Lung (tissue), 11 donors: ENCODE measurements at regions not wholly inside any gene's neighbourhood (a gene's known extent, or its start where the extent isn't known, plus 50 kb on each side); places are given as distances from the start of the nearest gene placed in this dataset.

Source experiments
- ATAC-seq: fragments of 200-7000 bp; cut with Tn5 transposase; one replicate; pipeline ENCODE4 v1.9.1; 2020; ENCODE audit warnings: moderate number of reproducible peaks; ENCODE audit not compliant: insufficient read depth, low FRiP score
- DNase-seq, 3 donors: peaks; one replicate each; pipeline ENCODE4 v3.0.0-alpha.2; 2013 to 2017
- H3K27ac ChIP-seq, 2 donors: one replicate each; pipeline ENCODE4 v1.5.1; 2013; ENCODE audit warnings: mild to moderate bottlenecking in 2 of 2, moderate library complexity in 2 of 2, control low read depth in 1 of 2, inconsistent platforms in 1 of 2, low read depth in 1 of 2, low read length in 1 of 2
- H3K27me3 ChIP-seq, 3 donors: one replicate each; pipeline ENCODE4 v1.5.1; 2013; ENCODE audit warnings: low read length in 2 of 3; ENCODE audit not compliant: control insufficient read depth in 3 of 3, insufficient read depth in 3 of 3
- H3K36me3 ChIP-seq, 4 donors: one replicate each; pipeline ENCODE4 v1.5.1; 2013; ENCODE audit warnings: low read length in 4 of 4, mild to moderate bottlenecking in 1 of 4, moderate library complexity in 1 of 4; ENCODE audit not compliant: control insufficient read depth in 4 of 4, insufficient read depth in 4 of 4
- H3K4me1 ChIP-seq, 5 donors: one replicate each; pipeline ENCODE4 v1.5.1; 2013; ENCODE audit warnings: low read length in 5 of 5, mild to moderate bottlenecking in 2 of 5, moderate library complexity in 1 of 5; ENCODE audit not compliant: control insufficient read depth in 5 of 5, insufficient read depth in 5 of 5
- H3K4me3 ChIP-seq: one replicate; pipeline ENCODE4 v1.5.1; 2013; ENCODE audit warnings: mild to moderate bottlenecking, control low read depth, moderate library complexity
- H3K9ac ChIP-seq, 2 donors: one replicate each; pipeline ENCODE4 v1.5.1; 2013; ENCODE audit warnings: low read length in 2 of 2, control low read depth in 1 of 2; ENCODE audit not compliant: insufficient read depth in 1 of 2
- H3K9me3 ChIP-seq, 4 donors: one replicate each; pipeline ENCODE4 v1.5.1; 2013; ENCODE audit warnings: low read length in 3 of 4, mild to moderate bottlenecking in 1 of 4, moderate library complexity in 1 of 4; ENCODE audit not compliant: control insufficient read depth in 4 of 4, insufficient read depth in 3 of 4
- CTCF ChIP-seq: IDR thresholded peaks from 2 replicates; pipeline ENCODE4 v1.5.1; 2012; ENCODE audit warnings: mild to moderate bottlenecking; ENCODE audit errors: control extremely low read depth, extremely low read depth
- WGBS, 2 donors: extraction: QIAGEN DNeasy Blood & Tissue Kit; methylation state at CpG; one replicate each; pipeline ENCODE4 v1.1.7; 2013; 5-methylcytosine and 5-hydroxymethylcytosine counted together
- donor health status: control.
- donor health status: control.
- donor health status: Bipolar disorder and iron deficiency.
- donor health status: healthy.
- donor health status: DM: yes; HTN: yes; CAD: no.

GRCh38 chr6:79788756-79789155 lies 157.6 kb downstream of the SH3BGRL2 start:
- no peak for ATAC-seq
- H3K4me3 ChIP-seq = no peak overlapping the region
- H3K4me1 ChIP-seq = no peaks in the 10 kb centered on the region
- H3K27ac ChIP-seq = no peak overlapping the region
- no peaks in the 10 kb centered on the region for H3K36me3 ChIP-seq
- H3K9ac ChIP-seq = no peak overlapping the region
- no peaks in the 10 kb centered on the region for H3K27me3 ChIP-seq
- no peak for TF ChIP-seq CTCF
- 42 to 56% methylated on average over 1 of the region's 1 CpG for WGBS, 2 donors
- peak in 1 of 3 donors; percentile 14 for DNase-seq
- no peaks in the 10 kb centered on the region for H3K9me3 ChIP-seq

GRCh38 chr6:79787626-79788025 lies 156.5 kb downstream of the SH3BGRL2 start:
- TF ChIP-seq CTCF = no peak
- Histone ChIP-seq H3K9me3 (no peaks in the 10 kb centered on the region), H3K27me3 (no peaks in the 10 kb centered on the region), H3K27ac (no peak overlapping the region), H3K4me3 (no peak overlapping the region), H3K36me3 (no peaks in the 10 kb centered on the region), H3K9ac (no peak overlapping the region), H3K4me1 (no peaks in the 10 kb centered on the region)
- DNase-seq = no peak
- ATAC-seq = no peak
- WGBS, 2 donors = 93 to 95% methylated on average over 3 of the region's 3 CpGs

DNA sequence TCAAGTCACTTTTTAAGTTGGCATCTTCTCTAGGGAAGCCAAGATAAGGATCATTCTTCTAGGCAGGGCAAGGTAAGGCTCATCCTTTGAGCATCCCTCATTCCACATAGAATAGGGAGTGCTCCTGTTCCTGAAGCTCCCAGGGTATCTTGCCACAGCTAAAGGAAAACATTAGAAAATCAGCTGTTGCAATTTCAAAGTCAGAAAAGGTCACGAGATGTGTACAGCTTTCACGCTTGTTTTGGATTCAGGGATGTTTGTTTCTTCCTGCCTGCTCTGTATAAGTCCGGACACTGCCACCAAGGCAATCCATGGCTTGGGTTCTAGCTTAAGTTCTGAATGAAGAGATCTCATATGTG lies 153.2 kb downstream of the SH3BGRL2 start:
- no peak for TF ChIP-seq CTCF
- no peaks in the 10 kb centered on the region for H3K36me3 ChIP-seq
- no peak overlapping the region for H3K4me3 ChIP-seq
- ATAC-seq = no peak
- H3K9ac ChIP-seq = no peak overlapping the region
- WGBS, 2 donors = 68 to 69% methylated on average over 3 of the region's 3 CpGs
- H3K4me1 ChIP-seq = no peaks in the 10 kb centered on the region
- H3K9me3 ChIP-seq = no peaks in the 10 kb centered on the region
- DNase-seq = no peak
- H3K27ac ChIP-seq = no peak overlapping the region
- no peaks in the 10 kb centered on the region for H3K27me3 ChIP-seq

DNA sequence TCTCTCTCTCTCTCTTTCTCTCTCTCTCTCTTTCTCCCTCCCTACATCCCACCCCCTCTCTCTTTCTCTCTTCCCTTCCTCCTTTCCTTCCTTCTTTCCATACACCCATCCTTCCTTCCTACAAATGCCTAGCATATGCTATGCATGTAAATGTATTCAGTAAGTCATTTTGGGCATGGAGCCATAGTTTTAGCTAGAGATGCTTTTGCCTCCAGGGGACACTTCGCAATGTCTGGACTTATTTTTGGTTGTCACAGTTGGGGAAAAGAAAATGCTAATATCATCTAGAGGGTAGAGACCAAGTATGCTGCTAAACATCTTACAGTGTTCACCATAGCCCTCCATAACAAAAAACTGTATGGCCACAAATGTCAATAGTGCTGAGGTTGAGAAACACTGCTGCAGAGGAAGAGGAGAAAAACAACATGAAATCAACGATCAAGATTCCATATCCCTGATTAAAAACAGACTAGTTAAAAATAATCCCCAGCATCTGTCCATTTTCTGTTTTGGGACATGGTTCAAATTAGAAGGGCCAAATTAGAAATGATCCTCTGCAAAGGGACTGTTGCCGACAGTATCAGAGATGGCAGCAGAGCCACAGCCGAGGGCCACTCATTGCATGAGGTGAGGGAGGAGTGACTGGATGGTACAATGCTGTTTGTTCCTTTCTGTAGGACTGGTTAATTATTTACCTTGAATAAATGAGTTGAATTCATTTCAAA lies 152.7 kb downstream of the SH3BGRL2 start:
- H3K4me1 ChIP-seq = no peaks in the 10 kb centered on the region
- no peak for DNase-seq
- no peak for ATAC-seq
- H3K27ac ChIP-seq = no peak overlapping the region
- WGBS, 2 donors = 81 to 89% methylated on average over 4 of the region's 4 CpGs
- no peak overlapping the region for H3K9ac ChIP-seq
- TF ChIP-seq CTCF = no peak
- no peaks in the 10 kb centered on the region for H3K9me3 ChIP-seq
- no peaks in the 10 kb centered on the region for H3K27me3 ChIP-seq
- H3K4me3 ChIP-seq = no peak overlapping the region
- H3K36me3 ChIP-seq = no peaks in the 10 kb centered on the region
